Endothelial cell (in vitro differentiated cells): ENCODE measurements at regions not wholly inside any gene's neighbourhood (a gene's known extent, or its start where the extent isn't known, plus 50 kb on each side); places are given as distances from the start of the nearest gene placed in this dataset.
"Not testable (repeated sequence)": the region's sequence is repeated elsewhere in the genome, so short reads cannot be mapped to it uniquely, and the experiment has no call there.

Source experiments
- DNase-seq: peaks from one replicate; pipeline ENCODE4 v3.0.0; 2021; ENCODE audit warnings: low spot score
- H3K27ac Mint-ChIP-seq: one replicate; pipeline ENCODE4 v1.8.0; 2021; ENCODE audit warnings: mixed read lengths, inconsistent platforms; ENCODE audit not compliant: unreplicated experiment
- H3K27me3 Mint-ChIP-seq: one replicate; pipeline ENCODE4 v1.8.0; 2021; ENCODE audit warnings: mild to moderate bottlenecking, moderate library complexity, mixed read lengths, inconsistent platforms; ENCODE audit not compliant: unreplicated experiment
- H3K36me3 Mint-ChIP-seq: one replicate; pipeline ENCODE4 v1.8.0; 2021; ENCODE audit warnings: mild to moderate bottlenecking, low read depth, mixed read lengths, inconsistent platforms; ENCODE audit not compliant: unreplicated experiment
- H3K4me1 Mint-ChIP-seq: one replicate; pipeline ENCODE4 v1.8.0; 2021; ENCODE audit warnings: mild to moderate bottlenecking, mixed read lengths, inconsistent platforms; ENCODE audit not compliant: unreplicated experiment
- H3K4me3 Mint-ChIP-seq: one replicate; pipeline ENCODE4 v1.8.0; 2021; ENCODE audit warnings: mild to moderate bottlenecking, mixed read lengths, inconsistent platforms; ENCODE audit not compliant: unreplicated experiment
- H3K9me3 Mint-ChIP-seq: one replicate; pipeline ENCODE4 v1.8.0; 2021; ENCODE audit warnings: mixed read lengths, inconsistent platforms; ENCODE audit not compliant: unreplicated experiment
- TF ChIP-seq, protein P1 (sequence below): fragments of 200-600 bp; sonication (generic); IDR thresholded peaks from one replicate; pipeline ENCODE4 v1.5.0; 2021; ENCODE audit warnings: antibody characterized with exemption; ENCODE audit not compliant: unreplicated experiment

DNA sequence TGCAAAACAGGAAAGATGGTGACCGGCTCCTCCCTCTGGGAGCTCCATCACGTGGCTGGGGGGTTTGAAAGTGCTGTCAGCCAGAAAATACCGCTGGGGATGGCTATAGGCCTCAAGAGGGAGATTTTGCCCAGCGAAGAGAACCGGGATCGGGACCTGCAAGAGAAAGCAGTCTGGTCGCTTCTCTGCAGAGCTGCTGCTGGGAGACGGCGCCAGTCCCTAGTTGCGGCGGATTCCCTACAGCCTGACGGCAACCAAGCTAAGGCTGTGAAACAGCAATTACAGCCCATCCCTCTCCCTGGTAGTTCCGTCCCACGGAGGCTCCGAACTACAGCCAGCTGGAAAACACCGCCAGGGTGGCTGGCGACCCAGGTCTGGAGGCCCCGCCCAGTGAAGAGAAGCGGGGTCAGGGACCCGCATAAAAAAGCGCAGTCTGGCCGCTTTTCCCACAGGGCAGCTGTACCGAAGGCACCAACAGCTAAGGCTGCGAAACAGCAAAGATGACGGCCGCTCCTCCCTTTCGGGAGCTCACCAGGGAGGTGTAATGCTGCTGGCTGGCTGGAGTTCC, 238.1 kb upstream of the IRAK1BP1 start:
- Mint-ChIP-seq H3K27me3 (no peaks in the 10 kb centered on the region), H3K4me3 (peak overlapping the region; percentile 84), H3K36me3 (no peaks in the 10 kb centered on the region), H3K27ac (no peak overlapping the region), H3K4me1 (no peaks in the 10 kb centered on the region), H3K9me3 (no peaks in the 10 kb centered on the region)
- TF ChIP-seq, protein P1, sequence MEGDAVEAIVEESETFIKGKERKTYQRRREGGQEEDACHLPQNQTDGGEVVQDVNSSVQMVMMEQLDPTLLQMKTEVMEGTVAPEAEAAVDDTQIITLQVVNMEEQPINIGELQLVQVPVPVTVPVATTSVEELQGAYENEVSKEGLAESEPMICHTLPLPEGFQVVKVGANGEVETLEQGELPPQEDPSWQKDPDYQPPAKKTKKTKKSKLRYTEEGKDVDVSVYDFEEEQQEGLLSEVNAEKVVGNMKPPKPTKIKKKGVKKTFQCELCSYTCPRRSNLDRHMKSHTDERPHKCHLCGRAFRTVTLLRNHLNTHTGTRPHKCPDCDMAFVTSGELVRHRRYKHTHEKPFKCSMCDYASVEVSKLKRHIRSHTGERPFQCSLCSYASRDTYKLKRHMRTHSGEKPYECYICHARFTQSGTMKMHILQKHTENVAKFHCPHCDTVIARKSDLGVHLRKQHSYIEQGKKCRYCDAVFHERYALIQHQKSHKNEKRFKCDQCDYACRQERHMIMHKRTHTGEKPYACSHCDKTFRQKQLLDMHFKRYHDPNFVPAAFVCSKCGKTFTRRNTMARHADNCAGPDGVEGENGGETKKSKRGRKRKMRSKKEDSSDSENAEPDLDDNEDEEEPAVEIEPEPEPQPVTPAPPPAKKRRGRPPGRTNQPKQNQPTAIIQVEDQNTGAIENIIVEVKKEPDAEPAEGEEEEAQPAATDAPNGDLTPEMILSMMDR = no peak
- DNase-seq = peak; percentile 14

DNA sequence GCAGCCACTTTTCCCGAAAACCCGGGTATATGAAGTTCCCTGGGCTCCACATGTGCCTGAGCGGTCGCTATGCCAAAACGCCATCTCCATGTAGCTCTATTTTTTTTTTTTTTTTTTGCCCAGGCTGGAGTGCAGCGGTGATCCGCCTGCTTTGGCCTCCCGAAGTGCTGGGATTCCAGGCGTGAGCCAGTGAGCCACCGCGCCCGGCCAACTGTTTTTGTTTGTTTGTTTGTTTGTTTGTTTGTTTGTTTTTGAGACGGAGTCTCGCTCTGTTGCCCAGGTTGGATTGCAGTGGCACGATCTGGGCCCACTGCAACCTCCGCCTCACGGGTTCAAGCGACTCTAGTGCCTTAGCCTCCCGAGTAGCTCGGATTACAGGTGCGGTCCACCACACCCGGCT, 237.5 kb upstream of the IRAK1BP1 start:
- Mint-ChIP-seq H3K36me3 (no peaks in the 10 kb centered on the region), H3K27me3 (no peaks in the 10 kb centered on the region), H3K27ac (no peak overlapping the region), H3K9me3 (no peaks in the 10 kb centered on the region), H3K4me1 (no peaks in the 10 kb centered on the region), H3K4me3 (no peak overlapping the region)
- DNase-seq = no peak
- TF ChIP-seq, protein P1 = no peak

DNA sequence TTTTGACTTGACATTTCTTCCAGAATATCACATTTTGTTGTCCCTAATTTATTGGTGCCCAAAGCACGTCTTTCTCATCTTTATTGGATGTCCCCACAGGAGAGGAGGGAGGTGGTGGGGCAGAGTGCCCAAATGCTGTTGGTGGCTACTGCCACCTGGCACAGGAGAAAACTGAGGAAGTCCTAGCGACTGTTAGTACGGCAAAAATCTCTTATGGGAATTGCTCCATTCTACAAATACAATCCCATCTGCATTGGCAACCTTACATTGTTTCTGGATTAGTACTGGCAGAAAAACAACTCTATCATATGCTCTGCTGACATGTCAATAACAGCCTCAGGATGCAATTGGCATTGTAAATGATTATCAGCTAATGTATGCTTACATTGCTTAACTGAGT, 235.4 kb upstream of the IRAK1BP1 start:
- Mint-ChIP-seq H3K4me3 (no peak overlapping the region), H3K27me3 (no peaks in the 10 kb centered on the region), H3K9me3 (no peaks in the 10 kb centered on the region), H3K27ac (no peak overlapping the region), H3K36me3 (no peaks in the 10 kb centered on the region), H3K4me1 (no peaks in the 10 kb centered on the region)
- TF ChIP-seq, protein P1 = no peak
- no peak for DNase-seq

DNA sequence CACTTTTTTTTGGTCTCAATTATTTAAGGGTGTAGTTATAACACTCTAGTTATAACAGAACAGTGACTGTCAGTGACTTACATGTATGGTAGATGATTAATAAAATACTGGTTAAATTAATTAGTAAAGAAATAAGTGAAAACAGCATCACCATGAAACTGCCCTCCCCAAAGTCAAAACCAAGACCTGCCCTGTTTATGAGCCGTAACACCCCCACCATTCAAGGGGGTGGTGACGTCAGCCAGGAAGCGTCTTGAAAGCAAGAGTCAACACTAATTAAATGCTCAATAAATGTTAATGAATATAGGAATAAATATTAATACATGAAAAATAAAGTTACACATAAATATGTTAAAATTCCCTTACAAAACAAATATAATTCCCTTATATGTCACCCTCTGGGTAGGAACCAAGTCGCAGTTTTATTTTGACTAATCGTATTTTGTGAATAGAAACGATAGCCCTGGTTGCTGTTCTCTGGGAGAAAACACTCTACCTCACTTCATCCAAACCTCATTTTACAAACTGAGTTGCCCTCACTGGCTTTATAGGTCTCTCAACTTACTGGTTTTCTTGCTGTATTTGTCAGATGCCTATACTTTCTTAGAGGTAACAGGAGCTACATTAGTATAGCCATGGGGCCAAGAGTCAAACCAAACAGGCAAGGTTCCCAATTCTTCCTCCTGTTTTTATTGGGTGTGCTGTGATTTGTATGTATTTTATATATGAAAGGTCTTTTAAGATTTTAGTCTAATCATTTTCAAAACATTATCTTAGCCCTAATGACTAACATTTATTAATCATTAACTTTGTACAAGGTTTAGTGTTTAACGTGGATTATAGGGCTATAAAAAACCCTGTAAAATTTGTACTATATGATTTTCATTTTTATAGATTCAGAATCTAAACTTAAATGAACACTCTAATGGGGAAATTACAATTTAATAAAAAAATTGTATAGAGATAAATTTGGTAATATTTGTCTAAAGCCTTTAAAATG, 227.9 kb upstream of the IRAK1BP1 start:
- no peak for DNase-seq
- Mint-ChIP-seq H3K36me3 (no peaks in the 10 kb centered on the region), H3K4me3 (no peak overlapping the region), H3K9me3 (peaks cover 4% of the 10 kb centered on the region), H3K27me3 (peaks cover 2% of the 10 kb centered on the region), H3K27ac (no peak overlapping the region), H3K4me1 (no peaks in the 10 kb centered on the region)
- TF ChIP-seq, protein P1 = no peak

DNA sequence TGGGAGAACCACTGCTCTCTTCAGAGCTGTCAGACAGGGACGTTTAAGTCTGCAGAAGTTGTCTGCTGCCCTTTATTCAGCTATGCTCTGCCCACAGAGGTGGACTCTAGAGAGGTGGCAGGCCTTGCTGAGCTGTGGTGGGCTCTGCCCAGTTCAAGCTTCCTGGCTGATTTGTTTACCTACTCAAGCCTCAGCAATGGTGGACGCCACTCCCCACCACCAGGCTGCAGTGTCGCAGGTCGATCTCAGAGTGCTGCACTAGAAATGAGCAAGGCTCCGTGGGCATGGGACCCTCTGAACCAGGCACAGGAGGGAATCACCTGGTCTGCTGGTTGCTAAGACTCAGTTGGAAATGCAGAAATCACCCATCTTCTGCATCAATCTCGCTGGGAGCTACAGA, 223.4 kb upstream of the IRAK1BP1 start:
- DNase-seq, H3K36me3 Mint-ChIP-seq, H3K27ac Mint-ChIP-seq, H3K9me3 Mint-ChIP-seq, H3K27me3 Mint-ChIP-seq, H3K4me3 Mint-ChIP-seq, H3K4me1 Mint-ChIP-seq: not testable (repeated sequence)

DNA sequence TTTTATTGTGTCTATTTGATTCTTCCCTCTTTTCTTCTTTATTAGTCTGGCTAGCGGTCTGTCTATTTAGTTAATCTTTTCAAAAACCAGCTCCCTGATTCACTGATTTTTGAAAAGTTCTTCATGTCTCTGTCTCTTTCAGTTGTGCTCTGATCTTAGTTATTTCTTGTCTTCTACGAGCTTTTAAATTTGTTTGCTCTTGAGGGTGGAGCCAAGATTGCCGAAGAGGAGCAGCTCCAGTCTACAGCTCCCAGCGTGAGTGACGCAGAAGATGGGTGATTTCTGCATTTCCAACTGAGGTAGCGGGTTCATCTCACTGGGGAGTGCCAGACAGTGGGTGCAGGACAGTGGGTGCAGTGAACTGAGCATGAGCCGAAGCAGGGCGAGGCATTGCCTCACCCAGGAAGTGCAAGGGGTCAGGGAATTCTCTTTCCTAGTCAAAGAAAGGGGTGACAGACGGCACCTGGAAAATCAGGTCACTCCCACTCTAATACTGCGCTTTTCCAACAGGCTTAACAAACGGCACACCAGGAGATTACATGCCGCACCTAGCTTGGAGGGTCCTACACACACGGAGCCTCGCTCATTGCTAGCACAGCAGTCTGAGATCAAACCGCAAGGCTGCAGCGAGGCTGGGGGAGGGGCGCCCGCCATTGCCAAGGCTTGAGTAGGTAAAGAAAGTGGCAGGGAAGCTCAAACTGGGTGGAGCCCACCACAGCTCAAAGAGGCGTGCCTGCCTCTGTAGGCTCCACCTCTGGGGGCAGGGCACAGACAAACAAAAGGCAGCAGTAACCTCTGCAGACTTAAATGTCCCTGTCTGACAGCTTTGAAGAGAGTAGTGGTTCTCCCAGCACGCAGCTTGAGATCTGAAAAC, 220.6 kb upstream of the IRAK1BP1 start:
- H3K36me3 Mint-ChIP-seq, H3K4me3 Mint-ChIP-seq, H3K27me3 Mint-ChIP-seq, H3K9me3 Mint-ChIP-seq, H3K27ac Mint-ChIP-seq, H3K4me1 Mint-ChIP-seq, DNase-seq: not testable (repeated sequence)

DNA sequence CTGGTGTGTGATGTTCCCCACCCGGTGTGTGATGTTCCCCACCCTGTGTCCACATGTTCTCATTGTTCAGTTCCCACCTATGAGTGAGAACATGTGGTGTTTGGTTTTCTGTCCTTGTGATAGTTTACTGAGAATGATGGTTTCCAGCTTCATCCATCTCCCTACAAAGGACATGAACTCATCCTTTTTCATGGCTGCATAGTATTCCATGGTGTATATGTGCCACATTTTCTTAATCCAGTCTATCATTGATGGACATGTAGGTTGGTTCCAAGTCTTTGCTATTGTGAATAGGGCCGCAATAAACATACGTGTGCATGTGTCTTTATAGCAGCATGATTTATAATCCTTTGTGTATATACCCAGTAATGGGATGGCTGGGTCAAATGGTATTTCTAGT, 201.5 kb upstream of the IRAK1BP1 start:
- H3K27me3 Mint-ChIP-seq = not testable (repeated sequence)

More for the DNA sequence above, 201.5 kb upstream of the IRAK1BP1 start:
- not testable (repeated sequence) for H3K4me3 Mint-ChIP-seq, H3K36me3 Mint-ChIP-seq, H3K27ac Mint-ChIP-seq, H3K4me1 Mint-ChIP-seq, DNase-seq, H3K9me3 Mint-ChIP-seq
